Uterus (tissue), 2 donors: ENCODE measurements at regions not wholly inside any gene's neighbourhood (a gene's known extent, or its start where the extent isn't known, plus 50 kb on each side); places are given as distances from the start of the nearest gene placed in this dataset.

Experiments
- POLR2A ChIP-seq, 2 donors: fragments of 450-650 bp; IDR thresholded peaks; one replicate each; pipeline ENCODE4 v1.6.1; 2016; ENCODE audit warnings: antibody characterized with exemption in 2 of 2, mild to moderate bottlenecking in 1 of 2, moderate library complexity in 1 of 2
- TF ChIP-seq, protein P1 (sequence below), 4 experiments: fragments of 200-600 bp in 2 of 4; fragments of 450-650 bp in 2 of 4; sonication (generic) in 2 of 4; IDR thresholded peaks; one replicate each; pipeline ENCODE4 v1.5.1; 2016 to 2019; ENCODE audit warnings: antibody characterized with exemption in 4 of 4, mild to moderate bottlenecking in 2 of 4, moderate library complexity in 1 of 4

DNA sequence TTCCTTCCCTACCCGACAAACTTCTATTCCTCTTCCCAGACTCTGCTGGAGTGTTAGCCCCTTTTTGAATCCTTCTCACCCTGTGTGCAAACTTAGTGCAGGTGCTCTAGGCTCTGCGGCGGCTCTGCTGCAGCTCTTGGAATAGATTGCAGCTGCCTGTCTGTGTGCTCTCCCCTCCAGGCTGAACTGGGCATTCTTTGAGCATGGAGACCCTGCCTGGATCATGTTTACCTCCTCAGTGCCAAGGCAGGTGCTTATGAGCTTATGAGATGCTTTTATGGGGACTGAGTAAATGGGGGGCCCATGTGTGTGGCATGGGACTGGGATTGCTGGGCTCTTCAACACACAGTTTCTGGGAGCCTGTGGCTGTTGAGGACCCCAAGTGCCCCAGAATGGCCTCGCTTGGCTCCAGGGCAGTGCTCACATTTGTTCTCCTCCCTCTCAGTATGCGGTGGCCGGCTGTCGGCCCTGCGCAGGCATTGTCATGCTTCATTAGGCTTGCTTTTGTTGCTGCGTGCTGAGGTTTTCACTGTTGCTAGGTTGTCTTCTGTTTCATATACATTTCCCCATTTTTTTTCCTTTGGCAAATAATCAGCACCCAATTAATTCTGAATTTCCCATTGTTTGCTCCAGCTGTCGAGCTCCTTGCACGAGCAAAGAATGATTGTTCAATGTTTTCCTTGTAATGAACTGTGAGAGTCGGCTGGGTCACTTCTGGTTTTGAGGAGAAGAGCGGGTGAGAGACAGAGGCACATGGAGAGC lies 185.5 kb upstream of the NLRP1 start:
- TF ChIP-seq, protein P1, sequence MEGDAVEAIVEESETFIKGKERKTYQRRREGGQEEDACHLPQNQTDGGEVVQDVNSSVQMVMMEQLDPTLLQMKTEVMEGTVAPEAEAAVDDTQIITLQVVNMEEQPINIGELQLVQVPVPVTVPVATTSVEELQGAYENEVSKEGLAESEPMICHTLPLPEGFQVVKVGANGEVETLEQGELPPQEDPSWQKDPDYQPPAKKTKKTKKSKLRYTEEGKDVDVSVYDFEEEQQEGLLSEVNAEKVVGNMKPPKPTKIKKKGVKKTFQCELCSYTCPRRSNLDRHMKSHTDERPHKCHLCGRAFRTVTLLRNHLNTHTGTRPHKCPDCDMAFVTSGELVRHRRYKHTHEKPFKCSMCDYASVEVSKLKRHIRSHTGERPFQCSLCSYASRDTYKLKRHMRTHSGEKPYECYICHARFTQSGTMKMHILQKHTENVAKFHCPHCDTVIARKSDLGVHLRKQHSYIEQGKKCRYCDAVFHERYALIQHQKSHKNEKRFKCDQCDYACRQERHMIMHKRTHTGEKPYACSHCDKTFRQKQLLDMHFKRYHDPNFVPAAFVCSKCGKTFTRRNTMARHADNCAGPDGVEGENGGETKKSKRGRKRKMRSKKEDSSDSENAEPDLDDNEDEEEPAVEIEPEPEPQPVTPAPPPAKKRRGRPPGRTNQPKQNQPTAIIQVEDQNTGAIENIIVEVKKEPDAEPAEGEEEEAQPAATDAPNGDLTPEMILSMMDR (IDR thresholded peaks at IDR 0.05) = no peak
- no peak for TF ChIP-seq POLR2A (IDR thresholded peaks at IDR 0.05)
